Medulla oblongata (tissue), 1 donor: ENCODE measurements at regions not wholly inside any gene's neighbourhood (a gene's known extent, or its start where the extent isn't known, plus 50 kb on each side); places are given as distances from the start of the nearest gene placed in this dataset.
"Not testable (repeated sequence)": the region's sequence is repeated elsewhere in the genome, so short reads cannot be mapped to it uniquely, and the experiment has no call there.

Source experiments
- DNase-seq: peaks from one replicate; pipeline ENCODE4 v3.0.0-alpha.2; 2015; ENCODE audit errors: extremely low spot score

GRCh38 chr4:60463857-60464502 lies 736.1 kb upstream of the ADGRL3 start:
- no peak for DNase-seq

DNA sequence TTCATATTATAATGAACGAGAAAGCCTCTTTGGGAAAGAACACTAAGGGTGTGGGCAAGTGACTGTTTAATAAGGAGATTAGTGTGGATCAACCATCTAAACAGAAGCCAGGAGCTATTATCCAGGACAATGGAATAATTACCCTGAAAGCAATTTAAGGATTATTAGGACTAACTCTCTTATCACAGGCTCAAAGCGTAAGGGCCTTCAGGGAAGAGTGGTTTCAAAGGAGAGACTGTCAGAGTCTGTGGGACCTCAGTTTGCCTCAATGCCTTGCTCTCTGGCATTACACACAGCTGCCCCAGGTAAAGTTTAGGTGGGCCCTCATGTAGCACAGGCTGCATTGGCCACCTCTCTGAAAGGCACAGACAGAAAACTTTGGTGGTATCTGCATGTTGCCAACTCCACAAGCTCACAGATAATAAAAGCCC lies 717.2 kb upstream of the ADGRL3 start:
- no peak for DNase-seq

DNA sequence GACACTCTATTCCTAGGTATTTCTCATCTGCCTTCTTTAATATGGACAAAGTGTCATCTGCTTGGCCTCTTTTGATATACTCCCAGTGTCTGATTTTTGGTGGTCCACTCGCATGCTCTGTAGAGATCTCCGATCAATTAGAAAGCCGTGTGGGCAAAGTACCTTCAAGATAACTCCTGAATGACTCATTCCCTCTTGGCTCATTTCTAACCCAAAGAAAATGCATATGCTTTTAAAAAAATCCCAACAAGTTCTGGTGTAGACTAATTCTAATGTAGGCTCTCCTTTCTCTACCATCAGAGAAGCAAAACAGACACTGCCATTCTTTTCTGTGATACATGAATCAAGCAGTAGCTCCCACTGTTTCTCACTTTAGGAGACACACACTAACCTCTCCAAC lies 714.9 kb upstream of the ADGRL3 start:
- DNase-seq = no peak

- not testable (repeated sequence) for DNase-seq
Measured at GRCh38 chr4:60487118-60487761, 712.9 kb upstream of the ADGRL3 start.

- no peak for DNase-seq
Measured at GRCh38 chr4:60500810-60501209, 699.3 kb upstream of the ADGRL3 start.

- DNase-seq = no peak
Measured at GRCh38 chr4:60502733-60503132, 697.4 kb upstream of the ADGRL3 start.

DNA sequence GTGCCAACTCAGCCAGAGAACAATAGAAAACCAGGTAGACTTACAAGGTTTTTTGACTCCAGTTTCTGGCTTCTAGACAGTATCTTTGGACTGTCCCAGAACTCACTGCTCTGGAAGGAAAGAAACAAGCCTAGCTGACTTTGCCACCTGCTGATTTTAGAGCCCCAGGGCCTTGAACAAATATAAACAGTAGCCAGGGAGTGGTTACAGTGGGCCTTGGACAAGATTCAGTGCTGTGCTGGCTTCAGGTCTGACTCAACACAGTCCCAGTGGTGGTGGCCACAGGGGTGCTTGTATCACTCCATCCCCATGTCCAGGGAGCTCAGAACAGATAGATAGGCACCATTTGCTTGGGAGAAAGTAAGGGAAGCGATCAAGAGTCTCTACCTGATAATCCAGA lies 694.1 kb upstream of the ADGRL3 start:
- no peak for DNase-seq

- DNase-seq = no peak
Measured at GRCh38 chr4:60522265-60522664, 677.9 kb upstream of the ADGRL3 start.

GRCh38 chr4:60531776-60532379 lies 668.2 kb upstream of the ADGRL3 start:
- no peak for DNase-seq

GRCh38 chr4:60544981-60545380 lies 655.1 kb upstream of the ADGRL3 start:
- DNase-seq = no peak

DNA sequence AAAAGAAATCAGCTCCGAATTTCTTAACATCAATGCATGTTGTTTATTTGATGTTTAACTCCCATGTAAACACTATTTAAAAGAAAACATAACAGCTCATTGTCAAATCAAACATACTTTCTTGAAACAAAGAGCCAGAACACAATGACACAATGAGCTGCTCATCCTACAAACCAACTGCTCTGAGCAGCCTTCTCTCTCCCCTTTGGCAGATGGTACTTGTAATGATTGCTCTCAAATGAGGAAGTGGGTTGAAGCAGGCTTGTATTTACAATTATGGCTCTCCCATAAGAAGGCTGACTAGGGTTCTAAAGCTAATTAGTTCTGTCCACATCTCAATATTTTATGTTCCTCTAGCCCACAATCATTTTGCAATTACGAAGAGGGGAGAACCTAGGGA lies 637.8 kb upstream of the ADGRL3 start:
- DNase-seq = peak; percentile 2

DNA sequence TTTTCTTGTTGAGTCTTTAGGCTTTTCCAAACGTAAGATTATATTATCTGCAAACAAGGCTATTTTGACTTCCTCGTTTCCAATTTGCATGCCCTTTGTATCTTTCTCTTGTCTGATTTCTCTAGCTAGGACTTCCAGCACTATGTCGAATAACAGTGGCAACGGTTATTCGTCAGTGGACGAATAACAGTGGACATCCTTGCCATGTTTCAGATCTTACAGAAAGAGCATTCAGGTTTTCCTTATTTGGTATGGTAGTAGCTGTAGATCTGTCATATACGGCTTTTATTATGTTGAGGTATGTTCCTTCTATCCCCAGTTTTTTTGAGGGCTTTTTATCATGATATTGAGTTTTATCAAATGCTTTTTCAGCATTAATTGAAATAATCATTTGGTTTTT lies 634.6 kb upstream of the ADGRL3 start:
- DNase-seq = no peak

GRCh38 chr4:60575336-60575735 lies 624.8 kb upstream of the ADGRL3 start:
- DNase-seq = no peak

- DNase-seq = no peak
Measured at GRCh38 chr4:60579335-60579734, 620.8 kb upstream of the ADGRL3 start.

GRCh38 chr4:60581919-60582536 lies 618.1 kb upstream of the ADGRL3 start:
- DNase-seq = no peak

GRCh38 chr4:60588556-60588955 lies 611.6 kb upstream of the ADGRL3 start:
- no peak for DNase-seq

DNA sequence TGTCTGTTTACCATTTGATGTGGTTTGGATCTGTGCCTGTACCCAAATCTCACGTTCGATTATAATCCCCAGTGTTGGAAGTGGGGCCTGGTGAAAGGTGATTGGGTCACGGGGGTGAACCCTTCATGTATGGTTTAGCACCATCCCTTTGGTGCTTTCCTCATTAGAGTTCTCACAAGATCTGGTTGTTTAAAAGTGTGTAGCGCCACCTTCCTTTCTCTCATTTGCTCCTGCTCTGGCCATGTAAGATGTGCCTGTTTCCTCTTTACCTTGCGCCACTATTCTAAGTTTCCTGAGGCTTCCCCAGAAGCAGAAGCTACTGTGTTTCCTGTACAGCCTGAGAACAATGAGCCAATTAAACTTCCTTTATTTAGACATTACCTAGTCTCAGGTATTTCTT lies 610.7 kb upstream of the ADGRL3 start:
- no peak for DNase-seq

DNA sequence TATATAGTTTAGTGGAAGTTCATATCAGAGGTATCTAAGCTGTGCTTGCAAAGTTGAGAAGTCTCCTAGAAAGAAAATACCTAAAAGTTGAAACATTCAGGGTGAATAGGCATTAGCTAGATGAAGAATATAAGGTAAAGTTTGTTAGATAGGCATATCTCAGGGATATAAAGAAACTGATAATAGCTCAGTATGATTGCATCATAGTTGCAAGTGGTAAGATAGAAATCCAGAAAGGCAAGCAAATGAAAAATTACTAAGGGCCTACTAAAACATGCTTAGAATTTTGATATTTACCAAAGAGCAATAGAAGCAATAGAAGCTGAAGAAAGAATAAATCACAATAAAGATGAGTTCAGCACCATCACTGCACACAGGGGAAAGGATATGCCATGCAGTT lies 610.0 kb upstream of the ADGRL3 start:
- no peak for DNase-seq

DNA sequence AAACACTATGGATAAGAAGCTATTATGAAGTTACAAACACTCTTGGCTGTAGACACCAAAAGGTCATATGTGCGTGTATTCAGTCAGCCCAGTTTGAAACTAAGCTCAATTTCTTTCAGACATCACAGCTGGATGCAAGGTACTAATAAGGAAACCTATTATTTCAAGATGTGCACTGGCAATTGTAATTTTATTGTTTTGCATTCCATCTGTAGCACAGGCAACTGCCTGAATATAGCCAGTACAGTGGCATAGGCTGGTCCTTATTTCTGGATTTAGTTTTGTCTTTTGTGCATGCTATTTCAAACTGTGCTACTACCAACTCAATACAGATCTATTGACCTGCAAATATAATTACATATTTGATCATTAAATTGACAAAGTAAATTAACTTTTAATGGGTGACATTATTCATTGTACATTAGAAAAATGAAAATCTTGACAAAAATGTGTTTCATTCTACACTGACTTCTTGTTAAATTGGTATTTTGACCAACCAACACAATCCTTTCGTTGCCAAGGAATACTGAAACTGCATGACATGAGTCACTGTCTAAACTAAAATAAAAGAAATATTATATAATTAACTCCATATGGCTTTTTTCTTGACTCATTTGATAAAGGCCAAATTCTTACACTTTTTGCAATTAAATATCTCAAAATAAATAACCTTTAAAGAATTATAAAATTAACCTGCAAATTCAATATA lies 594.3 kb upstream of the ADGRL3 start:
- DNase-seq = no peak

GRCh38 chr4:60611762-60612496 lies 588.2 kb upstream of the ADGRL3 start:
- DNase-seq = no peak

- DNase-seq = no peak
Measured at GRCh38 chr4:60617731-60618130, 582.4 kb upstream of the ADGRL3 start.
